Adrenal gland (tissue), 5 donors: ENCODE measurements at regions not wholly inside any gene's neighbourhood (a gene's known extent, or its start where the extent isn't known, plus 50 kb on each side); places are given as distances from the start of the nearest gene placed in this dataset.

Source experiments
- CTCF ChIP-seq, 6 experiments: fragments of 450-650 bp in 4 of 6; fragments of 200-600 bp in 2 of 6; sonication (generic) in 1 of 6; IDR thresholded peaks; 1 replicate in 5 of 6; 2 replicates in 1 of 6; pipeline versions ENCODE4 v1.5.1 to v1.8.0; 2016 to 2021; ENCODE audit warnings: antibody characterized with exemption in 6 of 6, mild to moderate bottlenecking in 2 of 6, moderate library complexity in 1 of 6
- POLR2A ChIP-seq, 2 donors: fragments of 450-650 bp; IDR thresholded peaks; one replicate each; pipeline ENCODE4 v1.6.1; 2017; ENCODE audit warnings: antibody characterized with exemption in 2 of 2, mild to moderate bottlenecking in 2 of 2, moderate library complexity in 1 of 2
- donor health status: DM: no; HTN: no; CAD: no.

DNA sequence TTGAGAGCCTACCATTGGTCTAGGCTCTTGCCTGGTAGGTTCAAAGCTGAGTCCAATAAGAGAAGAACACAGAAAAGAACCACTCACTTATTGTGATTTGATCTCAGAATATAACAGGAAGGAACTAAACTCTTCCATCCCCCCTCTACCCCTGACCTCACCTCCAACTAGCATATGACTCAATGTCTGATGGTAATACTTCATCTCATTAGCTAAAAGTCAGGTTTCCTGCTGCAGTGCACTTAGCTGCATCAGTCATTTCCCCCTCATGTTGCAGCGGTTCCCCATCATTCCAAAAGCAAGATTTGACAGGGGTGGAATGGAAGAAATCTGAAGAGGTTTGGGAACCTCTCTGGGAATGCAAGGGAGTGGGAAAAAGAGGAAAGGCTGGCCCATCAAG, 289.5 kb downstream of the SMARCA1 start:
- TF ChIP-seq CTCF (IDR thresholded peaks at IDR 0.05) (no peak), POLR2A (IDR thresholded peaks at IDR 0.05) (no peak)
